H1 (cell line): ENCODE measurements at regions not wholly inside any gene's neighbourhood (a gene's known extent, or its start where the extent isn't known, plus 50 kb on each side); places are given as distances from the start of the nearest gene placed in this dataset.

Experiments used
- CTCF ChIA-PET: fragments of 300-600 bp; sonication (Branson Sonifier 250); formaldehyde crosslinking; loops from one replicate; lab custom pipeline; 2021; ENCODE audit not compliant: partially characterized antibody; lab: Charles Lee
- POLR2A ChIA-PET: fragments of 300-600 bp; sonication (Branson Sonifier 250); formaldehyde crosslinking; loops from one replicate; lab custom pipeline; 2021; ENCODE audit warnings: inconsistent platforms; ENCODE audit not compliant: partially characterized antibody; lab: Charles Lee
- DNase-seq, 2 experiments: peaks; one replicate each; pipeline versions ENCODE4 v3.0.0 to v3.0.0-alpha.2; 2010 to 2022; ENCODE audit warnings: low spot score in 2 of 2, low read depth in 1 of 2, mixed read lengths in 1 of 2
- FAIRE-seq: peaks from 2 replicates; lab custom pipeline; 2011; peaks lifted over from hg19 to GRCh38; lab: Jason Lieb, UNC
- H2AFZ ChIP-seq: 2 replicates; pipeline ENCODE4 v1.8.1; 2012; ENCODE audit warnings: low read length, inconsistent platforms
- H2AK5ac ChIP-seq: 2 replicates; pipeline ENCODE4 v1.6.1; 2013; ENCODE audit warnings: low read depth, low read length
- H2BK120ac ChIP-seq: replicated peaks from 2 replicates; pipeline ENCODE3; 2013; ENCODE audit warnings: low read depth, low read length, inconsistent platforms
- H2BK12ac ChIP-seq: 2 replicates; pipeline ENCODE4 v1.6.1; 2013; ENCODE audit warnings: low read depth, low read length
- H2BK15ac ChIP-seq: 2 replicates; pipeline ENCODE4 v1.6.1; 2013; ENCODE audit warnings: low read length
- H2BK20ac ChIP-seq: 2 replicates; pipeline ENCODE4 v1.6.1; 2013; ENCODE audit warnings: low read length
- H2BK5ac ChIP-seq: 2 replicates; pipeline ENCODE4 v1.6.1; 2013; ENCODE audit warnings: low read depth, low read length
- H3K14ac ChIP-seq: 2 replicates; pipeline ENCODE4 v1.6.1; 2013; ENCODE audit warnings: inconsistent platforms; ENCODE audit not compliant: insufficient read length
- H3K18ac ChIP-seq: 2 replicates; pipeline ENCODE4 v1.6.1; 2013; ENCODE audit warnings: low read length; ENCODE audit errors: extremely low read depth
- H3K23ac ChIP-seq: 2 replicates; pipeline ENCODE4 v1.6.1; 2013; ENCODE audit warnings: inconsistent platforms; ENCODE audit not compliant: insufficient read length
- H3K23me2 ChIP-seq: 2 replicates; pipeline ENCODE4 v1.6.1; 2013; ENCODE audit warnings: low read depth, low read length
- H3K27ac ChIP-seq: 2 replicates; pipeline ENCODE4 v1.6.1; 2011; ENCODE audit warnings: low read depth, low read length, inconsistent platforms
- H3K27me3 ChIP-seq, 4 experiments: replicated peaks in 1 of 4; 1 replicate in 1 of 4; 2 replicates in 3 of 4; pipeline versions ENCODE4 v1.6.1 to v1.8.1; 2011 to 2013; ENCODE audit warnings: low read length in 3 of 4, mild to moderate bottlenecking in 3 of 4, inconsistent platforms in 2 of 4, mixed read lengths in 2 of 4, moderate library complexity in 1 of 4; ENCODE audit not compliant: control insufficient read depth in 3 of 4, insufficient read depth in 3 of 4; ENCODE audit errors: extremely low read depth in 1 of 4
- H3K36me3 ChIP-seq, 4 experiments: 2 replicates each; pipeline versions ENCODE4 v1.6.1 to v1.8.1; 2011 to 2013; ENCODE audit warnings: mild to moderate bottlenecking in 4 of 4, low read length in 3 of 4, moderate library complexity in 2 of 4, control low read depth in 1 of 4, inconsistent platforms in 1 of 4; ENCODE audit not compliant: insufficient read depth in 4 of 4, control insufficient read depth in 2 of 4
- H3K4ac ChIP-seq: replicated peaks from 2 replicates; pipeline ENCODE3; 2013; ENCODE audit warnings: low read length, low read depth, mixed read lengths, inconsistent platforms; ENCODE audit not compliant: insufficient read length
- H3K4me1 ChIP-seq, 4 experiments: replicated peaks in 1 of 4; 1 replicate in 1 of 4; 2 replicates in 3 of 4; pipeline versions ENCODE4 v1.6.1 to v1.8.1; 2011 to 2013; ENCODE audit warnings: low read length in 3 of 4, inconsistent platforms in 2 of 4, mixed read lengths in 1 of 4; ENCODE audit not compliant: insufficient read depth in 4 of 4, control insufficient read depth in 3 of 4
- H3K4me2 ChIP-seq, 2 experiments: 2 replicates each; pipeline versions ENCODE4 v1.6.1 to v1.8.1; 2011 to 2013; ENCODE audit warnings: low read depth in 2 of 2, low read length in 2 of 2, control low read depth in 1 of 2, inconsistent platforms in 1 of 2, mild to moderate bottlenecking in 1 of 2; ENCODE audit not compliant: insufficient read depth in 1 of 2
- H3K4me3 ChIP-seq, 4 experiments: fragments of 200-600, 300-600 bp in 1 of 4; sonication (generic), shearing (Covaris generic), sonication (Bioruptor Twin) in 1 of 4; 2 replicates each; pipeline versions ENCODE4 v1.5.1 to v1.8.1; 2011 to 2016; ENCODE audit warnings: low read length in 4 of 4, low read depth in 3 of 4, control low read depth in 2 of 4, inconsistent platforms in 2 of 4, mild to moderate bottlenecking in 2 of 4, mixed read lengths in 1 of 4, moderate library complexity in 1 of 4; ENCODE audit not compliant: insufficient read depth in 2 of 4; ENCODE audit errors: extremely low read depth in 1 of 4
- H3K56ac ChIP-seq: replicated peaks from 2 replicates; pipeline ENCODE3; 2013; ENCODE audit warnings: low read depth, mild to moderate bottlenecking, mixed read lengths, low read length, inconsistent platforms; ENCODE audit not compliant: insufficient read length
- H3K79me1 ChIP-seq: 2 replicates; pipeline ENCODE4 v1.6.1; 2013; ENCODE audit warnings: low read depth, low read length, control low read depth
- H3K79me2 ChIP-seq, 2 experiments: 2 replicates each; pipeline versions ENCODE4 v1.6.1 to v1.8.1; 2012 to 2013; ENCODE audit warnings: low read length in 2 of 2, mild to moderate bottlenecking in 2 of 2, inconsistent platforms in 1 of 2; ENCODE audit not compliant: insufficient read depth in 2 of 2, control insufficient read depth in 1 of 2
- H3K9ac ChIP-seq, 4 experiments: replicated peaks in 1 of 4; 1 replicate in 1 of 4; 2 replicates in 3 of 4; pipeline versions ENCODE4 v1.6.1 to v1.8.1; 2011 to 2013; ENCODE audit warnings: low read depth in 3 of 4, low read length in 3 of 4, control low read depth in 2 of 4, mild to moderate bottlenecking in 2 of 4, moderate library complexity in 2 of 4, inconsistent platforms in 1 of 4; ENCODE audit errors: extremely low read depth in 1 of 4
- H3K9me3 ChIP-seq, 2 experiments: 2 replicates each; pipeline versions ENCODE4 v1.6.1 to v1.8.1; 2012 to 2013; ENCODE audit warnings: mild to moderate bottlenecking in 2 of 2, moderate library complexity in 2 of 2, control low read depth in 1 of 2, inconsistent platforms in 1 of 2, low read depth in 1 of 2, low read length in 1 of 2, mixed read lengths in 1 of 2; ENCODE audit not compliant: insufficient read depth in 2 of 2
- H4K20me1 ChIP-seq, 2 experiments: replicated peaks in 1 of 2; 2 replicates each; pipeline versions ENCODE3 to v1.8.1; 2011 to 2013; ENCODE audit warnings: inconsistent platforms in 2 of 2, low read length in 2 of 2, mild to moderate bottlenecking in 1 of 2; ENCODE audit not compliant: insufficient read depth in 2 of 2, control insufficient read depth in 1 of 2
- H4K5ac ChIP-seq: 2 replicates; pipeline ENCODE4 v1.6.1; 2013; ENCODE audit warnings: low read length, low read depth, mixed read lengths, inconsistent platforms; ENCODE audit not compliant: insufficient read length
- H4K8ac ChIP-seq: 2 replicates; pipeline ENCODE4 v1.8.0; 2013; ENCODE audit warnings: mild to moderate bottlenecking, moderate library complexity, low read length, inconsistent platforms; ENCODE audit not compliant: insufficient read depth; ENCODE audit errors: extremely low read depth
- H4K91ac ChIP-seq: replicated peaks from 2 replicates; pipeline ENCODE3; 2013; ENCODE audit warnings: low read length, mixed read lengths, inconsistent platforms; ENCODE audit not compliant: insufficient read length
- CBX5 ChIP-seq: fragments of 300-800, 300-1000 bp; sonication (generic); IDR thresholded peaks from 2 replicates; pipeline ENCODE4 v1.7.1; 2016; ENCODE audit warnings: antibody characterized with exemption, low read length, low read depth
- CREB1 ChIP-seq: IDR thresholded peaks from 2 replicates; pipeline ENCODE4 v1.6.1; 2012; ENCODE audit warnings: inconsistent platforms
- HDAC2 ChIP-seq, 2 experiments: fragments of 300-600 bp in 1 of 2; sonication (generic) in 1 of 2; IDR thresholded peaks; 2 replicates each; pipeline ENCODE4 v1.6.1; 2011 to 2012; ENCODE audit warnings: low read depth in 2 of 2, low read length in 2 of 2, mild to moderate bottlenecking in 2 of 2, moderate library complexity in 2 of 2, borderline replicate concordance in 1 of 2, inconsistent platforms in 1 of 2
- HDAC6 ChIP-seq: IDR thresholded peaks from one replicate; pipeline ENCODE4 v1.7.1; 2012; ENCODE audit warnings: low read depth, mild to moderate bottlenecking, inconsistent platforms, low read length, moderate library complexity
- MAFK ChIP-seq: IDR thresholded peaks from 2 replicates; pipeline ENCODE4 v1.6.1; 2012; ENCODE audit warnings: low read depth, mild to moderate bottlenecking, improper control_type of control experiment, low read length
- NANOG ChIP-seq: IDR thresholded peaks from 2 replicates; pipeline ENCODE4 v1.6.1; 2011; ENCODE audit warnings: low read length, low read depth, mild to moderate bottlenecking, inconsistent platforms; ENCODE audit not compliant: insufficient read depth, poor library complexity, severe bottlenecking
- NRF1 ChIP-seq: IDR thresholded peaks from 2 replicates; pipeline ENCODE4 v1.6.1; 2011; ENCODE audit warnings: mild to moderate bottlenecking, low read depth, low read length, improper control_type of control experiment
- PHF8 ChIP-seq: fragments of 200-600 bp; sonication (generic); conservative IDR thresholded peaks from 2 replicates; pipeline ENCODE4 v1.7.1; 2012; ENCODE audit warnings: low read depth, mild to moderate bottlenecking, inconsistent platforms, low read length, moderate library complexity
- SAP30 ChIP-seq: fragments of 300-600 bp; sonication (generic); IDR thresholded peaks from 2 replicates; pipeline ENCODE4 v1.7.1; 2012; ENCODE audit warnings: low read length, moderate library complexity, mild to moderate bottlenecking, inconsistent platforms; ENCODE audit not compliant: insufficient read depth, insufficient replicate concordance
- SIRT6 ChIP-seq: IDR thresholded peaks from one replicate; pipeline ENCODE4 v1.7.1; 2012; ENCODE audit warnings: low read length, inconsistent platforms
- WGBS, 2 experiments: shearing (Covaris generic) in 1 of 2; methylation state at CpG; one replicate each; pipeline versions ENCODE4 v1.1.6 to v1.1.7; 2013 to 2015; ENCODE audit warnings: low lambda C conversion rate in 2 of 2, mixed read lengths in 2 of 2, inconsistent platforms in 1 of 2, low coverage in 1 of 2, missing lambda C conversion rate in 1 of 2; ENCODE audit not compliant: insufficient replicate concordance in 2 of 2, insufficient coverage in 1 of 2, insufficient read length in 1 of 2; ENCODE audit errors: extremely low coverage in 1 of 2, missing lambda C conversion rate in 1 of 2; 5-methylcytosine and 5-hydroxymethylcytosine counted together

DNA sequence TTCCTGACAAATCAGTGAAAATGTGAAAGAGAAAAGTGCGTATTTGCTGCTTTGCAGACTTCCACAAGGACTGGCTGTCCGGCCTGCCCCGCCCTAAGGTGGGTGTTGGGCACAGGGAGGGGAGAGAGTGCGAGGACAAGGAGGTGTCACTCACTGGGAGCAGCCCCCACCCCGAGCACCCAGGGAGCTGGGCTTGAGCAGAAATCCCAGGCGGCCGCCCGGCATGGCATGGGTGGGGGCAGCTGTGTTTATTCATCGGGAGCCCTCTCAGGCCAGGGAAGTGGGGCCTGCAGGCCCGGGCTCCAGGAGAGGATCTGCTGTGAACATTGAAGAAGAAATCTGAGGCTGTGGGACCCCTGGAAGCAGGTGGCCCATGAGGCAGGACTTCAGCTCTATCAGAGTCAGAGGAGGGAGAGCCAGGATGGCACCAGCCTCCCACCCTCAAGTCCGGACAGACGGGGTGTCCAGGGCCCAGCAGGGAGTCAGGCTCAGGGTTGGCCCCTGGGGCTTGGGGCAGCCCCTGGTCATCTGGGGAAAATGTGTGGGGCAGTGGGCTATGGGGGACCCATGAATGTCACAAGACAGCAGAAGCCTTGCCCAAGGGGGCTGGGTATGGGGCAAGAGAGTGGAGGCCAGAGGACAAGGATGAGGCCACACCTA, 164.4 kb upstream of the PPP2R2D start:
- TF ChIP-seq NANOG (no peak), NRF1 (no peak), HDAC2 (IDR thresholded peaks at IDR 0.05; ENCODE audit: borderline replicate concordance in 1 of 2, low read depth in 2 of 2, low read length in 2 of 2) (no peak), PHF8 (no peak), SAP30 (no peak), HDAC6 (no peak), SIRT6 (no peak), CBX5 (no peak), MAFK (no peak), CREB1 (no peak)
- FAIRE-seq (no peak), DNase-seq (no peak)
- H3K79me1 ChIP-seq: no peaks in the 10 kb centered on the region
- H2BK20ac ChIP-seq: no peak overlapping the region
- H3K4me1 ChIP-seq: no peaks in the 10 kb centered on the region
- H2BK5ac ChIP-seq: no peak overlapping the region
- no peaks in the 10 kb centered on the region for H3K79me2 ChIP-seq
- H4K5ac ChIP-seq: no peak overlapping the region
- no peak overlapping the region for H3K18ac ChIP-seq
- H2BK120ac ChIP-seq: no peak overlapping the region
- no peaks in the 10 kb centered on the region for H3K27me3 ChIP-seq
- POLR2A ChIA-PET: no interaction called here
- H3K23me2 ChIP-seq: no peaks in the 10 kb centered on the region
- CTCF ChIA-PET: interaction anchor here (1.0 kb wide), 1 partner anchor 9 kb away, joined by 3 read pairs; no protein-coding TSS in a partner anchor
- H3K4me3 ChIP-seq: no peak overlapping the region
- H2BK15ac ChIP-seq: no peak overlapping the region
- no peak overlapping the region for H2AK5ac ChIP-seq
- 86% methylated on average over 11 of the region's 12 CpGs; no CpG with 5 or more reads in 1 of the 2 experiments for WGBS, 2 experiments
- H3K27ac ChIP-seq: no peak overlapping the region
- no peaks in the 10 kb centered on the region for H4K20me1 ChIP-seq
- no peak overlapping the region for H3K4ac ChIP-seq
- no peak overlapping the region for H2BK12ac ChIP-seq
- no peak overlapping the region for H3K9ac ChIP-seq
- H2AFZ ChIP-seq: no peak overlapping the region
- no peak overlapping the region for H4K91ac ChIP-seq
- H3K23ac ChIP-seq: no peak overlapping the region
- H4K8ac ChIP-seq: no peak overlapping the region
- no peak overlapping the region for H3K14ac ChIP-seq
- H3K4me2 ChIP-seq: no peak overlapping the region
- no peaks in the 10 kb centered on the region for H3K36me3 ChIP-seq
- H3K9me3 ChIP-seq: peaks cover 6 to 9% of the 10 kb centered on the region in 2 experiments
- H3K56ac ChIP-seq: no peak overlapping the region
